Activated CD8-positive, alpha-beta memory T cell treated with anti-CD3 and anti-CD28 coated beads, Interleukin-2, amount 50 U/mL, for 4 hours (primary cell): ENCODE measurements at regions not wholly inside any gene's neighbourhood (a gene's known extent, or its start where the extent isn't known, plus 50 kb on each side); places are given as distances from the start of the nearest gene placed in this dataset.
"Not testable (repeated sequence)": the region's sequence is repeated elsewhere in the genome, so short reads cannot be mapped to it uniquely, and the experiment has no call there.

Experiments
- DNase-seq: peaks from one replicate; pipeline ENCODE4 v3.0.0-alpha.2; 2020

- no peak for DNase-seq
These were observed 178.1 kb downstream of the POTEB3 start for GRCh38 chr15:21261965-21262850.

GRCh38 chr15:21261396-21261964, 178.8 kb downstream of the POTEB3 start:
- no peak for DNase-seq

- DNase-seq, result no peak
These were observed 179.3 kb downstream of the POTEB3 start for GRCh38 chr15:21260966-21261395.

- not testable (repeated sequence) for DNase-seq
These were observed 181.7 kb downstream of the POTEB3 start for GRCh38 chr15:21258635-21259034.

- DNase-seq, result not testable (repeated sequence)
These were observed 190.7 kb downstream of the POTEB3 start for GRCh38 chr15:21249508-21250019.
